ENCODE measurements at regions not wholly inside any gene's neighbourhood (a gene's known extent, or its start where the extent isn't known, plus 50 kb on each side); places are given as distances from the start of the nearest gene placed in this dataset.

- TF ChIP-seq CTCF (conservative IDR thresholded peaks at IDR 0.05) (no peak), ZFX (IDR thresholded peaks at IDR 0.05) (no peak)
These were observed 91.2 kb upstream of the CLMP start for GRCh38 chr11:123286255-123286654.

All from C4-2B (cell line).